SIG-M5 treated with dmso at 0.1 percent for 504 hours (cell line): ENCODE measurements at regions not wholly inside any gene's neighbourhood (a gene's known extent, or its start where the extent isn't known, plus 50 kb on each side); places are given as distances from the start of the nearest gene placed in this dataset.

ENCODE experiments used
- DNase-seq: peaks from one replicate; lab custom pipeline; 2025; ENCODE audit not compliant: unreplicated experiment; lab: John Stamatoyannopoulos, UW

- DNase-seq: no peak
Observed at GRCh38 chr5:174356536-174356935, 311.0 kb downstream of the NSG2 start.

- peak; percentile 23 for DNase-seq
Observed at GRCh38 chr5:174358276-174358675, 312.8 kb downstream of the NSG2 start.

- no peak for DNase-seq
Observed at GRCh38 chr5:174359071-174359470, 313.6 kb downstream of the NSG2 start.

GRCh38 chr5:174362514-174362913 lies 317.0 kb downstream of the NSG2 start:
- DNase-seq: no peak

GRCh38 chr5:174363934-174364333 lies 318.4 kb downstream of the NSG2 start:
- DNase-seq: no peak

- no peak for DNase-seq
Observed at GRCh38 chr5:174364676-174365075, 319.2 kb downstream of the NSG2 start.

GRCh38 chr5:174371600-174372094 lies 326.1 kb downstream of the NSG2 start:
- no peak for DNase-seq

- DNase-seq: no peak
Observed at GRCh38 chr5:174374206-174374605, 328.7 kb downstream of the NSG2 start.

GRCh38 chr5:174376056-174376455 lies 330.6 kb downstream of the NSG2 start:
- DNase-seq: no peak

GRCh38 chr5:174376726-174377373 lies 331.3 kb downstream of the NSG2 start:
- no peak for DNase-seq

GRCh38 chr5:174378121-174378874 lies 332.8 kb downstream of the NSG2 start:
- DNase-seq: no peak

GRCh38 chr5:174380311-174380710 lies 334.8 kb downstream of the NSG2 start:
- DNase-seq: no peak

- DNase-seq: no peak
Observed at GRCh38 chr5:174381241-174381640, 335.7 kb downstream of the NSG2 start.

GRCh38 chr5:174383210-174384167 lies 338.0 kb downstream of the NSG2 start:
- no peak for DNase-seq

GRCh38 chr5:174384509-174384947 lies 339.0 kb downstream of the NSG2 start:
- no peak for DNase-seq

GRCh38 chr5:174386306-174386705 lies 338.1 kb upstream of the MSX2 start:
- DNase-seq: no peak

- no peak for DNase-seq
Observed at GRCh38 chr5:174386846-174387245, 337.5 kb upstream of the MSX2 start.

GRCh38 chr5:174387448-174387847 lies 336.9 kb upstream of the MSX2 start:
- no peak for DNase-seq

GRCh38 chr5:174392892-174393291 lies 331.5 kb upstream of the MSX2 start:
- no peak for DNase-seq

GRCh38 chr5:174396541-174396940 lies 327.8 kb upstream of the MSX2 start:
- no peak for DNase-seq

GRCh38 chr5:174397206-174397605 lies 327.2 kb upstream of the MSX2 start:
- no peak for DNase-seq
